ENCODE measurements at regions not wholly inside any gene's neighbourhood (a gene's known extent, or its start where the extent isn't known, plus 50 kb on each side); places are given as distances from the start of the nearest gene placed in this dataset.
A peak's percentile ranks its signal among the peaks of the same experiment; 100 is the strongest.

- peaks cover 11% of the 10 kb centered on the region for H3K9me3 Mint-ChIP-seq
- no peak overlapping the region for H3K4me3 Mint-ChIP-seq
- no peaks in the 10 kb centered on the region for H3K27me3 Mint-ChIP-seq (ENCODE audit: low read depth)
- TF ChIP-seq PRDM15 (CRISPR knock-in tag; IDR thresholded peaks at IDR 0.05) (no peak), FOXP1 (CRISPR knock-in tag; IDR thresholded peaks at IDR 0.05; ENCODE audit: borderline replicate concordance) (no peak), SP1 (CRISPR knock-in tag; conservative IDR thresholded peaks at IDR 0.05) (no peak), MYBL2 (CRISPR knock-in tag; IDR thresholded peaks at IDR 0.05) (no peak), TEAD4 (CRISPR knock-in tag; IDR thresholded peaks at IDR 0.05) (no peak), ZNF425 (CRISPR knock-in tag; conservative IDR thresholded peaks at IDR 0.05) (no peak), E2F1 (CRISPR knock-in tag; IDR thresholded peaks at IDR 0.05) (no peak), CDX4 (CRISPR knock-in tag; IDR thresholded peaks at IDR 0.05; ENCODE audit: borderline replicate concordance) (no peak), ELF4 (CRISPR knock-in tag; IDR thresholded peaks at IDR 0.05; ENCODE audit: low read depth) (no peak), AFF4 (CRISPR knock-in tag; IDR thresholded peaks at IDR 0.05; ENCODE audit: borderline replicate concordance) (no peak), ZNF423 (CRISPR knock-in tag; IDR thresholded peaks at IDR 0.05) (no peak), GRHL2 (CRISPR knock-in tag; IDR thresholded peaks at IDR 0.05; ENCODE audit: insufficient replicate concordance, severe bottlenecking) (no peak), IRF2 (CRISPR knock-in tag; IDR thresholded peaks at IDR 0.05; ENCODE audit: borderline replicate concordance, low read depth) (no peak), KAT7 (CRISPR knock-in tag; IDR thresholded peaks at IDR 0.05; ENCODE audit: borderline replicate concordance) (no peak), NR1H2 (CRISPR knock-in tag; IDR thresholded peaks at IDR 0.05) (no peak), ZMAT4 (CRISPR knock-in tag; IDR thresholded peaks at IDR 0.05) (no peak), ZNF121 (CRISPR knock-in tag; IDR thresholded peaks at IDR 0.05) (no peak), ZNF138 (CRISPR knock-in tag; conservative IDR thresholded peaks at IDR 0.05) (no peak), USF1 (CRISPR knock-in tag; IDR thresholded peaks at IDR 0.05) (no peak)
- no peaks in the 10 kb centered on the region for H3K36me3 Mint-ChIP-seq
- CTCF ChIA-PET = no interaction called here
- H3K27ac Mint-ChIP-seq = no peak overlapping the region
- peaks cover 8% of the 10 kb centered on the region for H3K4me1 Mint-ChIP-seq
- POLR2A ChIA-PET = no interaction called here
- peak; percentile 20 for DNase-seq (ENCODE audit: low spot score)
- ATAC-seq = no peak
Observed at GRCh38 chr1:168957818-168958217, 148.7 kb upstream of the ATP1B1 start.
